GM12878 (cell line): ENCODE measurements at regions not wholly inside any gene's neighbourhood (a gene's known extent, or its start where the extent isn't known, plus 50 kb on each side); places are given as distances from the start of the nearest gene placed in this dataset.

Source experiments
- ATAC-seq: fragments of 200-7000 bp; cut with Tn5 transposase; 3 replicates; pipeline ENCODE4 v1.9.1; 2020; ENCODE audit warnings: mild to moderate bottlenecking, moderate library complexity
- BruUV-seq: library from RNA; stranded (reverse); fragments of 400-500 nt; replicated peaks from 2 replicates; lab custom pipeline; 2021; lab: Mats Ljungman, UMichigan
- CTCF ChIA-PET: fragments of 300-600 bp; sonication (Branson Sonifier 250); formaldehyde crosslinking; extraction: SDS; loops from one replicate; lab custom pipeline; 2021; ENCODE audit warnings: inconsistent platforms; lab: Yijun Ruan, JAX
- POLR2A ChIA-PET: fragments of 350-600 bp; formaldehyde crosslinking; extraction: SDS; loops from one replicate; lab custom pipeline; 2021; ENCODE audit warnings: inconsistent platforms; lab: Charles Lee
- RAD21 ChIA-PET: fragments of 300-600 bp; sonication (Branson Sonifier 250); formaldehyde crosslinking; loops from one replicate; lab custom pipeline; 2023; ENCODE audit warnings: antibody characterized with exemption; ENCODE audit not compliant: unreplicated experiment; lab: Charles Lee
- SMC1A ChIA-PET: fragments of 300-600 bp; sonication (Branson Sonifier 250); formaldehyde crosslinking; loops from one replicate; lab custom pipeline; 2023; ENCODE audit not compliant: unreplicated experiment, uncharacterized antibody; lab: Charles Lee
- DNase-seq: peaks from one replicate; pipeline ENCODE4 v3.0.0-alpha.2; 2011; ENCODE audit warnings: low read depth, low spot score
- FAIRE-seq: peaks from 3 replicates; lab custom pipeline; 2011; peaks lifted over from hg19 to GRCh38; lab: Jason Lieb, UNC
- H2AFZ ChIP-seq: 2 replicates; pipeline ENCODE4 v1.6.0; 2011; ENCODE audit warnings: low read depth, low read length, control low read depth; ENCODE audit not compliant: control insufficient read depth
- H3K27ac ChIP-seq: 2 replicates; pipeline ENCODE4 v1.5.1; 2011; ENCODE audit warnings: control low read depth; ENCODE audit not compliant: control insufficient read depth, insufficient read depth
- H3K27me3 ChIP-seq, 2 experiments: replicated peaks in 1 of 2; 2 replicates each; pipeline versions ENCODE4 v1.6.0 to v1.6.1; 2011; ENCODE audit warnings: low read length in 1 of 2; ENCODE audit not compliant: control insufficient read depth in 2 of 2, insufficient read depth in 2 of 2
- H3K36me3 ChIP-seq, 2 experiments: 2 replicates each; pipeline ENCODE4 v1.5.1; 2011; ENCODE audit warnings: low read length in 1 of 2; ENCODE audit not compliant: control insufficient read depth in 2 of 2, insufficient read depth in 2 of 2
- H3K4me1 ChIP-seq: 2 replicates; pipeline ENCODE4 v1.6.1; 2011; ENCODE audit warnings: mild to moderate bottlenecking, low read length, moderate library complexity, mixed read lengths; ENCODE audit not compliant: control insufficient read depth, insufficient read depth
- H3K4me2 ChIP-seq: 2 replicates; pipeline ENCODE4 v1.6.0; 2011; ENCODE audit warnings: control low read depth; ENCODE audit not compliant: control insufficient read depth, insufficient read depth
- H3K4me3 ChIP-seq: fragments of 200-600 bp; sonication (generic); 2 replicates; pipeline ENCODE4 v1.5.1; 2016
- H3K79me2 ChIP-seq: 2 replicates; pipeline ENCODE4 v1.6.0; 2011; ENCODE audit warnings: low read length; ENCODE audit not compliant: control insufficient read depth, insufficient read depth
- H3K9ac ChIP-seq: 2 replicates; pipeline ENCODE4 v1.8.0; 2011; ENCODE audit warnings: low read length, control low read depth, mixed read lengths; ENCODE audit not compliant: control insufficient read depth, insufficient read depth
- H3K9me3 ChIP-seq: replicated peaks from 3 replicates; pipeline ENCODE4 v1.5.1; 2011; ENCODE audit warnings: mild to moderate bottlenecking, low read length; ENCODE audit not compliant: control insufficient read depth, insufficient read depth
- H4K20me1 ChIP-seq: 2 replicates; pipeline ENCODE4 v1.6.0; 2011; ENCODE audit not compliant: control insufficient read depth, insufficient read depth
- CHD1 ChIP-seq: IDR thresholded peaks from 2 replicates; pipeline ENCODE4 v1.6.1; 2012; ENCODE audit warnings: low read depth, low read length, improper control_type of control experiment
- CREB1 ChIP-seq: IDR thresholded peaks from 2 replicates; pipeline ENCODE4 v1.6.1; 2012; ENCODE audit warnings: low read depth, mild to moderate bottlenecking, inconsistent platforms
- GABPA ChIP-seq: IDR thresholded peaks from 2 replicates; pipeline ENCODE4 v1.6.1; 2014; ENCODE audit warnings: antibody characterized with exemption, low read depth, mild to moderate bottlenecking, inconsistent platforms
- KAT2A ChIP-seq: conservative IDR thresholded peaks from 2 replicates; pipeline ENCODE4 v1.6.1; 2011; ENCODE audit warnings: low read depth, low read length; ENCODE audit not compliant: control insufficient read depth
- POU2F2 ChIP-seq: IDR thresholded peaks from 3 replicates; pipeline ENCODE4 v1.6.1; 2011; ENCODE audit warnings: low read depth, mild to moderate bottlenecking, low read length, borderline replicate concordance
- RAD21 ChIP-seq: IDR thresholded peaks from 2 replicates; pipeline ENCODE4 v1.6.1; 2011; ENCODE audit warnings: mild to moderate bottlenecking, low read depth, low read length, moderate library complexity; ENCODE audit not compliant: insufficient read depth
- RAD51 ChIP-seq: fragments of 450-650 bp; IDR thresholded peaks from 2 replicates; pipeline ENCODE4 v1.6.1; 2016; ENCODE audit warnings: moderate library complexity, mild to moderate bottlenecking, inconsistent platforms
- RB1 ChIP-seq: fragments of 450-650 bp; formaldehyde crosslinking; IDR thresholded peaks from 2 replicates; pipeline ENCODE4 v1.6.1; 2017; ENCODE audit warnings: mild to moderate bottlenecking, borderline replicate concordance
- RCOR1 ChIP-seq: conservative IDR thresholded peaks from 2 replicates; pipeline ENCODE4 v1.6.1; 2012; ENCODE audit warnings: low read depth, low read length, improper control_type of control experiment
- SMAD1 ChIP-seq: fragments of 450-650 bp; IDR thresholded peaks from 2 replicates; pipeline ENCODE4 v1.6.1; 2018; ENCODE audit warnings: mild to moderate bottlenecking, low read depth; ENCODE audit not compliant: partially characterized antibody
- SPI1 ChIP-seq: IDR thresholded peaks from 2 replicates; pipeline ENCODE4 v1.6.1; 2011; ENCODE audit warnings: low read depth, mild to moderate bottlenecking, low read length, moderate library complexity, borderline replicate concordance; ENCODE audit not compliant: insufficient read depth
- SREBF1 ChIP-seq: IDR thresholded peaks from 2 replicates; pipeline ENCODE4 v1.6.1; 2012; ENCODE audit warnings: mild to moderate bottlenecking, low read length
- SREBF2 ChIP-seq: IDR thresholded peaks from 2 replicates; pipeline ENCODE4 v1.6.1; 2012; ENCODE audit warnings: mild to moderate bottlenecking, low read length
- STAT3 ChIP-seq: IDR thresholded peaks from 2 replicates; pipeline ENCODE4 v1.6.1; 2011; ENCODE audit warnings: low read depth, low read length, improper control_type of control experiment
- TAF1 ChIP-seq: IDR thresholded peaks from 2 replicates; pipeline ENCODE4 v1.6.1; 2011; ENCODE audit warnings: mild to moderate bottlenecking, low read depth, low read length, borderline replicate concordance
- ZSCAN29 ChIP-seq: fragments of 450-650 bp; IDR thresholded peaks from 2 replicates; pipeline ENCODE4 v1.6.1; 2017; ENCODE audit warnings: mild to moderate bottlenecking, moderate library complexity
- WGBS: methylation state at CpG from one replicate; pipeline ENCODE4 v1.1.6; 2016; ENCODE audit warnings: low lambda C conversion rate; ENCODE audit not compliant: insufficient replicate concordance, insufficient coverage; ENCODE audit errors: missing lambda C conversion rate; 5-methylcytosine and 5-hydroxymethylcytosine counted together
- in situ Hi-C: fragments of 300-500 bp; cut with MboI; formaldehyde crosslinking; loops from 9 replicates; pipeline ENCODE4 v1.14.3; 2018; ENCODE audit warnings: mixed read lengths
- intact Hi-C: fragments of 100-400 bp; cut with micrococcal nuclease; formaldehyde crosslinking; loops from one replicate; pipeline ENCODE4 v1.14.2; 2022; ENCODE audit not compliant: unreplicated experiment
- TF ChIP-seq, protein P1 (sequence below): fragments of 150-350 bp; IDR thresholded peaks from 2 replicates; pipeline ENCODE4 v1.6.1; 2016; ENCODE audit warnings: low read depth, low read length
- TF ChIP-seq, protein P2 (sequence below): fragments of 150-350 bp; IDR thresholded peaks from 2 replicates; pipeline ENCODE4 v1.6.1; 2014; ENCODE audit warnings: mild to moderate bottlenecking, low read depth, low read length
- TF ChIP-seq, protein P3 (sequence below): IDR thresholded peaks from 2 replicates; pipeline ENCODE4 v1.6.1; 2012; ENCODE audit warnings: low read depth, low read length, improper control_type of control experiment
- TF ChIP-seq, protein P4 (sequence below): IDR thresholded peaks from 2 replicates; pipeline ENCODE4 v1.6.1; 2011; ENCODE audit warnings: mild to moderate bottlenecking, low read depth, low read length, moderate library complexity; ENCODE audit not compliant: insufficient replicate concordance

DNA sequence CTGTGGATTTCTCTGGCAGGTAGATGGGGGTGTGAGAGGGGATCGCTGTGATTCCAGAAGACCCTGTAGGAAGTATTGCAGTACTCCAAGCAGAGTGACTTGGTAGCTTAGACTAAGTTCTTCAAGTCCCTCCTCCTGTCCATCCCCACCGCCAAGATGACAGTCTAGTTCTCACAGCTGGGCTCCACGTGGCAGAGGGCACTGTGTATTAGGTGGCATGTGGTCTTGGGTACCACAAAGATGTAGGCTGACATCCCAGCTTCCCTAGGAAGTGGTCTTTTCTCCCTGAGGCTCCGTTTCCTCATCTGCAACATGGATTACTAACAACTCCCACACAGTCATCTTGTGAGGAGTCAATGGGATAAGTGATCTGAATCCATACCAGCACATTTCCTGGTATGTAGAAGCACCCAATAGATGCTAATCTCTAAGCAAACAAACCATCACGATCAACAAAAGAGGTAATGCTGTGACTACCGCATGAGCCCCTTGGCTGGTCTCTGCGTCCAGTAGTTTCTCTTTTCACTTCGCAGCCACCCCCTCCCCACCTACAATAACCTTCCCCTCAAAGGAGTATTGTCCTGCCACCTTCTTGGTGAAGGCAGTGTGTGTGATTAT, 349.1 kb upstream of the EEF2KMT start:
- Histone ChIP-seq H3K27me3 (no peaks in the 10 kb centered on the region), H2AFZ (no peak overlapping the region), H3K9ac (no peak overlapping the region), H3K4me3 (no peak overlapping the region), H3K4me1 (no peaks in the 10 kb centered on the region), H3K27ac (no peak overlapping the region), H3K36me3 (no peaks in the 10 kb centered on the region), H3K4me2 (no peak overlapping the region), H4K20me1 (no peaks in the 10 kb centered on the region), H3K9me3 (no peaks in the 10 kb centered on the region), H3K79me2 (no peaks in the 10 kb centered on the region)
- FAIRE-seq (no peak), DNase-seq (no peak), ATAC-seq (no peak)
- in situ Hi-C loops = no loop called here
- intact Hi-C loops = no loop called here
- RAD21 ChIA-PET = no interaction called here
- no TSS peak for BruUV-seq
- SMC1A ChIA-PET = no interaction called here
- WGBS = 29% methylated on average over 8 of the region's 8 CpGs
- CTCF ChIA-PET = no interaction called here
- TF ChIP-seq POU2F2 (no peak), RAD51 (no peak), TAF1 (no peak), CHD1 (no peak), KAT2A (no peak), ZSCAN29 (no peak), RAD21 (no peak), RCOR1 (no peak), SREBF2 (no peak), CREB1 (no peak), SMAD1 (no peak), RB1 (no peak), STAT3 (no peak), GABPA (no peak), SPI1 (no peak), SREBF1 (no peak)
- TF ChIP-seq, protein P1, sequence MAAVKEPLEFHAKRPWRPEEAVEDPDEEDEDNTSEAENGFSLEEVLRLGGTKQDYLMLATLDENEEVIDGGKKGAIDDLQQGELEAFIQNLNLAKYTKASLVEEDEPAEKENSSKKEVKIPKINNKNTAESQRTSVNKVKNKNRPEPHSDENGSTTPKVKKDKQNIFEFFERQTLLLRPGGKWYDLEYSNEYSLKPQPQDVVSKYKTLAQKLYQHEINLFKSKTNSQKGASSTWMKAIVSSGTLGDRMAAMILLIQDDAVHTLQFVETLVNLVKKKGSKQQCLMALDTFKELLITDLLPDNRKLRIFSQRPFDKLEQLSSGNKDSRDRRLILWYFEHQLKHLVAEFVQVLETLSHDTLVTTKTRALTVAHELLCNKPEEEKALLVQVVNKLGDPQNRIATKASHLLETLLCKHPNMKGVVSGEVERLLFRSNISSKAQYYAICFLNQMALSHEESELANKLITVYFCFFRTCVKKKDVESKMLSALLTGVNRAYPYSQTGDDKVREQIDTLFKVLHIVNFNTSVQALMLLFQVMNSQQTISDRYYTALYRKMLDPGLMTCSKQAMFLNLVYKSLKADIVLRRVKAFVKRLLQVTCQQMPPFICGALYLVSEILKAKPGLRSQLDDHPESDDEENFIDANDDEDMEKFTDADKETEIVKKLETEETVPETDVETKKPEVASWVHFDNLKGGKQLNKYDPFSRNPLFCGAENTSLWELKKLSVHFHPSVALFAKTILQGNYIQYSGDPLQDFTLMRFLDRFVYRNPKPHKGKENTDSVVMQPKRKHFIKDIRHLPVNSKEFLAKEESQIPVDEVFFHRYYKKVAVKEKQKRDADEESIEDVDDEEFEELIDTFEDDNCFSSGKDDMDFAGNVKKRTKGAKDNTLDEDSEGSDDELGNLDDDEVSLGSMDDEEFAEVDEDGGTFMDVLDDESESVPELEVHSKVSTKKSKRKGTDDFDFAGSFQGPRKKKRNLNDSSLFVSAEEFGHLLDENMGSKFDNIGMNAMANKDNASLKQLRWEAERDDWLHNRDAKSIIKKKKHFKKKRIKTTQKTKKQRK = no peak
- TF ChIP-seq, protein P2, sequence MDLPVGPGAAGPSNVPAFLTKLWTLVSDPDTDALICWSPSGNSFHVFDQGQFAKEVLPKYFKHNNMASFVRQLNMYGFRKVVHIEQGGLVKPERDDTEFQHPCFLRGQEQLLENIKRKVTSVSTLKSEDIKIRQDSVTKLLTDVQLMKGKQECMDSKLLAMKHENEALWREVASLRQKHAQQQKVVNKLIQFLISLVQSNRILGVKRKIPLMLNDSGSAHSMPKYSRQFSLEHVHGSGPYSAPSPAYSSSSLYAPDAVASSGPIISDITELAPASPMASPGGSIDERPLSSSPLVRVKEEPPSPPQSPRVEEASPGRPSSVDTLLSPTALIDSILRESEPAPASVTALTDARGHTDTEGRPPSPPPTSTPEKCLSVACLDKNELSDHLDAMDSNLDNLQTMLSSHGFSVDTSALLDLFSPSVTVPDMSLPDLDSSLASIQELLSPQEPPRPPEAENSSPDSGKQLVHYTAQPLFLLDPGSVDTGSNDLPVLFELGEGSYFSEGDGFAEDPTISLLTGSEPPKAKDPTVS = no peak
- TF ChIP-seq, protein P3, sequence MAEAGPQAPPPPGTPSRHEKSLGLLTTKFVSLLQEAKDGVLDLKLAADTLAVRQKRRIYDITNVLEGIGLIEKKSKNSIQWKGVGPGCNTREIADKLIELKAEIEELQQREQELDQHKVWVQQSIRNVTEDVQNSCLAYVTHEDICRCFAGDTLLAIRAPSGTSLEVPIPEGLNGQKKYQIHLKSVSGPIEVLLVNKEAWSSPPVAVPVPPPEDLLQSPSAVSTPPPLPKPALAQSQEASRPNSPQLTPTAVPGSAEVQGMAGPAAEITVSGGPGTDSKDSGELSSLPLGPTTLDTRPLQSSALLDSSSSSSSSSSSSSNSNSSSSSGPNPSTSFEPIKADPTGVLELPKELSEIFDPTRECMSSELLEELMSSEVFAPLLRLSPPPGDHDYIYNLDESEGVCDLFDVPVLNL = no peak
- TF ChIP-seq, protein P4, sequence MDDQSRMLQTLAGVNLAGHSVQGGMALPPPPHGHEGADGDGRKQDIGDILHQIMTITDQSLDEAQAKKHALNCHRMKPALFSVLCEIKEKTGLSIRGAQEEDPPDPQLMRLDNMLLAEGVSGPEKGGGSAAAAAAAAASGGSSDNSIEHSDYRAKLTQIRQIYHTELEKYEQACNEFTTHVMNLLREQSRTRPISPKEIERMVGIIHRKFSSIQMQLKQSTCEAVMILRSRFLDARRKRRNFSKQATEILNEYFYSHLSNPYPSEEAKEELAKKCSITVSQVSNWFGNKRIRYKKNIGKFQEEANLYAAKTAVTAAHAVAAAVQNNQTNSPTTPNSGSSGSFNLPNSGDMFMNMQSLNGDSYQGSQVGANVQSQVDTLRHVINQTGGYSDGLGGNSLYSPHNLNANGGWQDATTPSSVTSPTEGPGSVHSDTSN = no peak
- POLR2A ChIA-PET = no interaction called here
